H1 (cell line): ENCODE measurements at regions not wholly inside any gene's neighbourhood (a gene's known extent, or its start where the extent isn't known, plus 50 kb on each side); places are given as distances from the start of the nearest gene placed in this dataset.

Experiments used
- CTCF ChIA-PET: fragments of 300-600 bp; sonication (Branson Sonifier 250); formaldehyde crosslinking; loops from one replicate; lab custom pipeline; 2021; ENCODE audit not compliant: partially characterized antibody; lab: Charles Lee
- POLR2A ChIA-PET: fragments of 300-600 bp; sonication (Branson Sonifier 250); formaldehyde crosslinking; loops from one replicate; lab custom pipeline; 2021; ENCODE audit warnings: inconsistent platforms; ENCODE audit not compliant: partially characterized antibody; lab: Charles Lee
- DNase-seq, 2 experiments: peaks; one replicate each; pipeline versions ENCODE4 v3.0.0 to v3.0.0-alpha.2; 2010 to 2022; ENCODE audit warnings: low spot score in 2 of 2, low read depth in 1 of 2, mixed read lengths in 1 of 2
- FAIRE-seq: peaks from 2 replicates; lab custom pipeline; 2011; peaks lifted over from hg19 to GRCh38; lab: Jason Lieb, UNC
- H2AFZ ChIP-seq: 2 replicates; pipeline ENCODE4 v1.8.1; 2012; ENCODE audit warnings: low read length, inconsistent platforms
- H2AK5ac ChIP-seq: 2 replicates; pipeline ENCODE4 v1.6.1; 2013; ENCODE audit warnings: low read depth, low read length
- H2BK120ac ChIP-seq: replicated peaks from 2 replicates; pipeline ENCODE3; 2013; ENCODE audit warnings: low read depth, low read length, inconsistent platforms
- H2BK12ac ChIP-seq: 2 replicates; pipeline ENCODE4 v1.6.1; 2013; ENCODE audit warnings: low read depth, low read length
- H2BK15ac ChIP-seq: 2 replicates; pipeline ENCODE4 v1.6.1; 2013; ENCODE audit warnings: low read length
- H2BK20ac ChIP-seq: 2 replicates; pipeline ENCODE4 v1.6.1; 2013; ENCODE audit warnings: low read length
- H2BK5ac ChIP-seq: 2 replicates; pipeline ENCODE4 v1.6.1; 2013; ENCODE audit warnings: low read depth, low read length
- H3K14ac ChIP-seq: 2 replicates; pipeline ENCODE4 v1.6.1; 2013; ENCODE audit warnings: inconsistent platforms; ENCODE audit not compliant: insufficient read length
- H3K18ac ChIP-seq: 2 replicates; pipeline ENCODE4 v1.6.1; 2013; ENCODE audit warnings: low read length; ENCODE audit errors: extremely low read depth
- H3K23ac ChIP-seq: 2 replicates; pipeline ENCODE4 v1.6.1; 2013; ENCODE audit warnings: inconsistent platforms; ENCODE audit not compliant: insufficient read length
- H3K23me2 ChIP-seq: 2 replicates; pipeline ENCODE4 v1.6.1; 2013; ENCODE audit warnings: low read depth, low read length
- H3K27ac ChIP-seq: 2 replicates; pipeline ENCODE4 v1.6.1; 2011; ENCODE audit warnings: low read depth, low read length, inconsistent platforms
- H3K27me3 ChIP-seq, 4 experiments: replicated peaks in 1 of 4; 1 replicate in 1 of 4; 2 replicates in 3 of 4; pipeline versions ENCODE4 v1.6.1 to v1.8.1; 2011 to 2013; ENCODE audit warnings: low read length in 3 of 4, mild to moderate bottlenecking in 3 of 4, inconsistent platforms in 2 of 4, mixed read lengths in 2 of 4, moderate library complexity in 1 of 4; ENCODE audit not compliant: control insufficient read depth in 3 of 4, insufficient read depth in 3 of 4; ENCODE audit errors: extremely low read depth in 1 of 4
- H3K36me3 ChIP-seq, 4 experiments: 2 replicates each; pipeline versions ENCODE4 v1.6.1 to v1.8.1; 2011 to 2013; ENCODE audit warnings: mild to moderate bottlenecking in 4 of 4, low read length in 3 of 4, moderate library complexity in 2 of 4, control low read depth in 1 of 4, inconsistent platforms in 1 of 4; ENCODE audit not compliant: insufficient read depth in 4 of 4, control insufficient read depth in 2 of 4
- H3K4ac ChIP-seq: replicated peaks from 2 replicates; pipeline ENCODE3; 2013; ENCODE audit warnings: low read length, low read depth, mixed read lengths, inconsistent platforms; ENCODE audit not compliant: insufficient read length
- H3K4me1 ChIP-seq, 4 experiments: replicated peaks in 1 of 4; 1 replicate in 1 of 4; 2 replicates in 3 of 4; pipeline versions ENCODE4 v1.6.1 to v1.8.1; 2011 to 2013; ENCODE audit warnings: low read length in 3 of 4, inconsistent platforms in 2 of 4, mixed read lengths in 1 of 4; ENCODE audit not compliant: insufficient read depth in 4 of 4, control insufficient read depth in 3 of 4
- H3K4me2 ChIP-seq, 2 experiments: 2 replicates each; pipeline versions ENCODE4 v1.6.1 to v1.8.1; 2011 to 2013; ENCODE audit warnings: low read depth in 2 of 2, low read length in 2 of 2, control low read depth in 1 of 2, inconsistent platforms in 1 of 2, mild to moderate bottlenecking in 1 of 2; ENCODE audit not compliant: insufficient read depth in 1 of 2
- H3K4me3 ChIP-seq, 4 experiments: fragments of 200-600, 300-600 bp in 1 of 4; sonication (generic), shearing (Covaris generic), sonication (Bioruptor Twin) in 1 of 4; 2 replicates each; pipeline versions ENCODE4 v1.5.1 to v1.8.1; 2011 to 2016; ENCODE audit warnings: low read length in 4 of 4, low read depth in 3 of 4, control low read depth in 2 of 4, inconsistent platforms in 2 of 4, mild to moderate bottlenecking in 2 of 4, mixed read lengths in 1 of 4, moderate library complexity in 1 of 4; ENCODE audit not compliant: insufficient read depth in 2 of 4; ENCODE audit errors: extremely low read depth in 1 of 4
- H3K56ac ChIP-seq: replicated peaks from 2 replicates; pipeline ENCODE3; 2013; ENCODE audit warnings: low read depth, mild to moderate bottlenecking, mixed read lengths, low read length, inconsistent platforms; ENCODE audit not compliant: insufficient read length
- H3K79me1 ChIP-seq: 2 replicates; pipeline ENCODE4 v1.6.1; 2013; ENCODE audit warnings: low read depth, low read length, control low read depth
- H3K79me2 ChIP-seq, 2 experiments: 2 replicates each; pipeline versions ENCODE4 v1.6.1 to v1.8.1; 2012 to 2013; ENCODE audit warnings: low read length in 2 of 2, mild to moderate bottlenecking in 2 of 2, inconsistent platforms in 1 of 2; ENCODE audit not compliant: insufficient read depth in 2 of 2, control insufficient read depth in 1 of 2
- H3K9ac ChIP-seq, 4 experiments: replicated peaks in 1 of 4; 1 replicate in 1 of 4; 2 replicates in 3 of 4; pipeline versions ENCODE4 v1.6.1 to v1.8.1; 2011 to 2013; ENCODE audit warnings: low read depth in 3 of 4, low read length in 3 of 4, control low read depth in 2 of 4, mild to moderate bottlenecking in 2 of 4, moderate library complexity in 2 of 4, inconsistent platforms in 1 of 4; ENCODE audit errors: extremely low read depth in 1 of 4
- H3K9me3 ChIP-seq, 2 experiments: 2 replicates each; pipeline versions ENCODE4 v1.6.1 to v1.8.1; 2012 to 2013; ENCODE audit warnings: mild to moderate bottlenecking in 2 of 2, moderate library complexity in 2 of 2, control low read depth in 1 of 2, inconsistent platforms in 1 of 2, low read depth in 1 of 2, low read length in 1 of 2, mixed read lengths in 1 of 2; ENCODE audit not compliant: insufficient read depth in 2 of 2
- H4K20me1 ChIP-seq, 2 experiments: replicated peaks in 1 of 2; 2 replicates each; pipeline versions ENCODE3 to v1.8.1; 2011 to 2013; ENCODE audit warnings: inconsistent platforms in 2 of 2, low read length in 2 of 2, mild to moderate bottlenecking in 1 of 2; ENCODE audit not compliant: insufficient read depth in 2 of 2, control insufficient read depth in 1 of 2
- H4K5ac ChIP-seq: 2 replicates; pipeline ENCODE4 v1.6.1; 2013; ENCODE audit warnings: low read length, low read depth, mixed read lengths, inconsistent platforms; ENCODE audit not compliant: insufficient read length
- H4K8ac ChIP-seq: 2 replicates; pipeline ENCODE4 v1.8.0; 2013; ENCODE audit warnings: mild to moderate bottlenecking, moderate library complexity, low read length, inconsistent platforms; ENCODE audit not compliant: insufficient read depth; ENCODE audit errors: extremely low read depth
- H4K91ac ChIP-seq: replicated peaks from 2 replicates; pipeline ENCODE3; 2013; ENCODE audit warnings: low read length, mixed read lengths, inconsistent platforms; ENCODE audit not compliant: insufficient read length
- ASH2L ChIP-seq: fragments of 200-600, 300-600 bp; sonication (generic); IDR thresholded peaks from one replicate; pipeline ENCODE4 v1.7.1; 2017; ENCODE audit warnings: low read length
- CTBP2 ChIP-seq: IDR thresholded peaks from 2 replicates; pipeline ENCODE4 v1.7.0; 2011; ENCODE audit warnings: borderline replicate concordance, mild to moderate bottlenecking, moderate library complexity, mixed read lengths, low read length; ENCODE audit not compliant: insufficient read depth, insufficient read length
- FOSL1 ChIP-seq: IDR thresholded peaks from 2 replicates; pipeline ENCODE4 v1.6.1; 2011; ENCODE audit warnings: mild to moderate bottlenecking, low read depth, low read length, moderate library complexity; ENCODE audit not compliant: insufficient read depth
- GTF2F1 ChIP-seq: IDR thresholded peaks from 2 replicates; pipeline ENCODE4 v1.6.1; 2012; ENCODE audit warnings: low read depth, low read length, improper control_type of control experiment, borderline replicate concordance
- NRF1 ChIP-seq: IDR thresholded peaks from 2 replicates; pipeline ENCODE4 v1.6.1; 2011; ENCODE audit warnings: mild to moderate bottlenecking, low read depth, low read length, improper control_type of control experiment
- POLR2AphosphoS5 ChIP-seq: IDR thresholded peaks from 2 replicates; pipeline ENCODE4 v1.6.1; 2011; ENCODE audit warnings: low read depth, low read length
- SUZ12 ChIP-seq: fragments of 200-600 bp; sonication (generic); IDR thresholded peaks from 2 replicates; pipeline ENCODE4 v1.6.1; 2012; ENCODE audit warnings: mild to moderate bottlenecking, inconsistent platforms, low read length, moderate library complexity, mixed read lengths
- WGBS, 2 experiments: shearing (Covaris generic) in 1 of 2; methylation state at CpG; one replicate each; pipeline versions ENCODE4 v1.1.6 to v1.1.7; 2013 to 2015; ENCODE audit warnings: low lambda C conversion rate in 2 of 2, mixed read lengths in 2 of 2, inconsistent platforms in 1 of 2, low coverage in 1 of 2, missing lambda C conversion rate in 1 of 2; ENCODE audit not compliant: insufficient replicate concordance in 2 of 2, insufficient coverage in 1 of 2, insufficient read length in 1 of 2; ENCODE audit errors: extremely low coverage in 1 of 2, missing lambda C conversion rate in 1 of 2; 5-methylcytosine and 5-hydroxymethylcytosine counted together

DNA sequence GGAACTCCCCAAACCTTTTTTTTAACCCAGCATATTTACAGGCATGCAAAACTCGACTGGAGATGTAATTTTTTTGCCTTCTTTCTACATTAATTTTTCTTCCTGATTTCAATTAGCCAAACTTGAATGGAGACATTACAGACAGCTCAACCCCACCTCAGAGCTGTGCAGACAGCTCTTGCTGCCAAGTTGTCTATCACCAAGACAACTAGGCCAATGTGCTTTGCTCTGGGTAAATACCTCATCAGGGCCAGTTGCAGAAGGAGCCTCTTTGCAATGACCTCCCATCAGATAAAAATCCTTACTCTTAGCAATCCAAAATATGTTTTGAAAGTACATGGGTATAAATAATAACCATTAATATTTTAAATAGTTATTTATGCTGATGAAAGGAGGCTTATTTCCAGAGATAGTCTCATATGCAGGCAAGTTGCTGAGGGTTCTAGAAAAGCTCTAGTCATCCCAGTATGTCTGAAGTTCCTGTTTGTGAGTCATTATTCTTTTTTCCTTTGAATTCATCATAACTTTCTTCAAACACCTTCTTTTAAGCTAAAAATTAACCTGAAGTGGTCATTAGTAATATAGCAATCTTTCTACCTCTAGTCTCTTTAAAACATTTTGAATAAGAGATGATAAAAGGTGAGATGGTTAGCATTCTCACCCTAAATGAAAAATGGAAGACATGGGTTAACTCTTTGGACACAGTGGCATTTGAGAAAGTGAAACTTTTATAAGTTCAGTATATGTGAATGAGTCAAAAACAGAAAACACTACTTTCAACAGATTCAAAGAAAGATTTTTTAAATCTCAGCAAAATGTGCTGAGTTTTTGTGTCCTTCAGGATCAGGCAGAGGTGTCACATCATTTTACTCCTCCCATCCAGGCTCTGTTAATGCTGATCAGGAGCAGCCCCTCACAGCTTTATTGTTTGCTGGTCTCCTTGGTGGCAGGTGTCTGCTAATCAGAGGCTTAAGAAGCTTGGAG, 475.5 kb upstream of the FGF16 start:
- TF ChIP-seq NRF1 (no peak), FOSL1 (no peak), CTBP2 (no peak), POLR2AphosphoS5 (no peak), SUZ12 (no peak), GTF2F1 (no peak), ASH2L (no peak)
- Histone ChIP-seq H3K4me3 (no peak overlapping the region), H3K9ac (no peak overlapping the region), H3K36me3 (no peaks in the 10 kb centered on the region), H3K79me2 (no peaks in the 10 kb centered on the region), H2AFZ (no peak overlapping the region), H3K18ac (no peak overlapping the region), H3K56ac (no peak overlapping the region), H3K23me2 (no peaks in the 10 kb centered on the region), H3K23ac (no peak overlapping the region), H4K5ac (no peak overlapping the region), H4K20me1 (no peaks in the 10 kb centered on the region), H3K27ac (no peak overlapping the region), H3K79me1 (no peaks in the 10 kb centered on the region), H3K14ac (no peak overlapping the region), H3K27me3 (no peaks in the 10 kb centered on the region), H3K4ac (no peak overlapping the region), H2AK5ac (no peak overlapping the region), H2BK12ac (no peak overlapping the region), H2BK15ac (no peak overlapping the region), H3K9me3 (no peaks in the 10 kb centered on the region), H4K91ac (no peak overlapping the region), H2BK20ac (no peak overlapping the region), H3K4me2 (no peak overlapping the region), H2BK5ac (no peak overlapping the region), H4K8ac (no peak overlapping the region), H2BK120ac (no peak overlapping the region), H3K4me1 (no peaks in the 10 kb centered on the region)
- ChIA-PET POLR2A (interaction anchor here (0.7 kb wide), 1 partner anchor 762 kb away, joined by 3 read pairs; no protein-coding TSS in a partner anchor), CTCF (no interaction called here)
- no peak for FAIRE-seq
- no peak for DNase-seq
- 92% methylated on average over 1 of the region's 1 CpG; no CpG with 5 or more reads in 1 of the 2 experiments for WGBS, 2 experiments
